Erythroblast (primary cell): ENCODE measurements at regions not wholly inside any gene's neighbourhood (a gene's known extent, or its start where the extent isn't known, plus 50 kb on each side); places are given as distances from the start of the nearest gene placed in this dataset.

ENCODE experiments used
- GATA1 ChIP-seq: IDR thresholded peaks from 2 replicates; pipeline ENCODE4 v1.6.1; 2011; ENCODE audit warnings: low read depth, mild to moderate bottlenecking, control low read depth, low read length, moderate library complexity
- POLR2A ChIP-seq: IDR thresholded peaks from 2 replicates; pipeline ENCODE4 v1.6.1; 2011; ENCODE audit warnings: mild to moderate bottlenecking, low read length

DNA sequence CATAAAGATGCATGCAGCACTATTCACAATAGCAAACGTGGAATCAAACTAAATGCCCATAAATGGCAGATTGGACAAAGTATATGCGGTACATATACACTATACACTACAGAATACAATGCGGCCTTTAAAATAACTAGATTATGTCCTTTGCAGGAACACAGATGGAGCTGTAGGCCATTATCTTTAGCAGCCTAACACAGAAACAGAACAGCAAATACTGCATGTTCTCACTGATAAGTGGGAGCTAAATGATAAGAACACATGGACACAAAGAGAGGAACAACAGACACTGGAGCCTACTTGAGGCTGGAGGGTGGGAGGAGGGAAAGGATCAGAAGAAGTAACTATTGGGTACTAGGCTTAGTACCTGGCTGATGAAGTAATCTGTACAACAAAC lies 758.2 kb downstream of the TLE1 start:
- no peak for TF ChIP-seq POLR2A
- TF ChIP-seq GATA1, result no peak
